GM23338 (cell line): ENCODE measurements at regions not wholly inside any gene's neighbourhood (a gene's known extent, or its start where the extent isn't known, plus 50 kb on each side); places are given as distances from the start of the nearest gene placed in this dataset.

Experiments
- CREB1 ChIP-seq: fragments of 250-450 bp; sonication (Bioruptor Pico); IDR thresholded peaks from 2 replicates; pipeline ENCODE4 v1.5.0; 2020; ENCODE audit warnings: low read depth, mild to moderate bottlenecking, moderate library complexity
- EZH2 ChIP-seq: fragments of 200-600 bp; sonication (generic); IDR thresholded peaks from one replicate; pipeline ENCODE4 v1.8.0; 2017; ENCODE audit warnings: antibody characterized with exemption, mild to moderate bottlenecking, low read depth; ENCODE audit not compliant: unreplicated experiment
- EZH2phosphoT487 ChIP-seq: fragments of 200-600 bp; sonication (generic); IDR thresholded peaks from one replicate; pipeline ENCODE4 v1.8.1; 2018; ENCODE audit warnings: antibody characterized with exemption; ENCODE audit not compliant: unreplicated experiment
- NANOG ChIP-seq: IDR thresholded peaks from 2 replicates; pipeline ENCODE4 v1.6.1; 2016; ENCODE audit warnings: antibody characterized with exemption, borderline replicate concordance
- POLR2AphosphoS5 ChIP-seq: IDR thresholded peaks from 2 replicates; pipeline ENCODE4 v1.6.1; 2016; ENCODE audit warnings: antibody characterized with exemption, low read depth
- REST ChIP-seq: IDR thresholded peaks from one replicate; pipeline ENCODE4 v1.6.1; 2018; ENCODE audit warnings: antibody characterized with exemption; ENCODE audit not compliant: unreplicated experiment
- ZNF114 ChIP-seq: fragments of 250-450 bp; sonication (Bioruptor Pico); IDR thresholded peaks from 2 replicates; pipeline ENCODE4 v1.5.0; 2020; ENCODE audit warnings: mild to moderate bottlenecking, moderate library complexity
- ZNF331 ChIP-seq: fragments of 250-450 bp; sonication (Bioruptor Pico); IDR thresholded peaks from 2 replicates; pipeline ENCODE4 v1.5.0; 2020; ENCODE audit warnings: low read depth, mild to moderate bottlenecking, moderate library complexity
- ZNF462 ChIP-seq: fragments of 250-450 bp; sonication (Bioruptor Pico); IDR thresholded peaks from 2 replicates; pipeline ENCODE4 v1.5.0; 2020; ENCODE audit warnings: mild to moderate bottlenecking, moderate library complexity
- TF ChIP-seq, protein P1 (sequence below), 2 experiments: fragments of 200-600 bp in 1 of 2; sonication (generic) in 1 of 2; conservative IDR thresholded peaks; 2 replicates each; pipeline versions ENCODE4 v1.5.1 to v1.6.1; 2016 to 2017; ENCODE audit warnings: antibody characterized with exemption in 2 of 2, low read depth in 2 of 2, mild to moderate bottlenecking in 2 of 2, moderate library complexity in 1 of 2
- TF ChIP-seq, protein P2 (sequence below): IDR thresholded peaks from 2 replicates; pipeline ENCODE4 v1.6.1; 2016; ENCODE audit warnings: antibody characterized with exemption

GRCh38 chr4:71210823-71211222 lies 128.0 kb upstream of the SLC4A4 start:
- TF ChIP-seq EZH2phosphoT487 (no peak), EZH2 (no peak), POLR2AphosphoS5 (no peak), CREB1 (CRISPR knock-in tag) (no peak), ZNF114 (CRISPR knock-in tag) (no peak), ZNF462 (CRISPR knock-in tag) (no peak), ZNF331 (CRISPR knock-in tag) (no peak), REST (no peak), NANOG (no peak)
- TF ChIP-seq, protein P1, sequence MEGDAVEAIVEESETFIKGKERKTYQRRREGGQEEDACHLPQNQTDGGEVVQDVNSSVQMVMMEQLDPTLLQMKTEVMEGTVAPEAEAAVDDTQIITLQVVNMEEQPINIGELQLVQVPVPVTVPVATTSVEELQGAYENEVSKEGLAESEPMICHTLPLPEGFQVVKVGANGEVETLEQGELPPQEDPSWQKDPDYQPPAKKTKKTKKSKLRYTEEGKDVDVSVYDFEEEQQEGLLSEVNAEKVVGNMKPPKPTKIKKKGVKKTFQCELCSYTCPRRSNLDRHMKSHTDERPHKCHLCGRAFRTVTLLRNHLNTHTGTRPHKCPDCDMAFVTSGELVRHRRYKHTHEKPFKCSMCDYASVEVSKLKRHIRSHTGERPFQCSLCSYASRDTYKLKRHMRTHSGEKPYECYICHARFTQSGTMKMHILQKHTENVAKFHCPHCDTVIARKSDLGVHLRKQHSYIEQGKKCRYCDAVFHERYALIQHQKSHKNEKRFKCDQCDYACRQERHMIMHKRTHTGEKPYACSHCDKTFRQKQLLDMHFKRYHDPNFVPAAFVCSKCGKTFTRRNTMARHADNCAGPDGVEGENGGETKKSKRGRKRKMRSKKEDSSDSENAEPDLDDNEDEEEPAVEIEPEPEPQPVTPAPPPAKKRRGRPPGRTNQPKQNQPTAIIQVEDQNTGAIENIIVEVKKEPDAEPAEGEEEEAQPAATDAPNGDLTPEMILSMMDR (conservative IDR thresholded peaks at IDR 0.05; ENCODE audit: low read depth in 2 of 2) = no peak
- TF ChIP-seq, protein P2, sequence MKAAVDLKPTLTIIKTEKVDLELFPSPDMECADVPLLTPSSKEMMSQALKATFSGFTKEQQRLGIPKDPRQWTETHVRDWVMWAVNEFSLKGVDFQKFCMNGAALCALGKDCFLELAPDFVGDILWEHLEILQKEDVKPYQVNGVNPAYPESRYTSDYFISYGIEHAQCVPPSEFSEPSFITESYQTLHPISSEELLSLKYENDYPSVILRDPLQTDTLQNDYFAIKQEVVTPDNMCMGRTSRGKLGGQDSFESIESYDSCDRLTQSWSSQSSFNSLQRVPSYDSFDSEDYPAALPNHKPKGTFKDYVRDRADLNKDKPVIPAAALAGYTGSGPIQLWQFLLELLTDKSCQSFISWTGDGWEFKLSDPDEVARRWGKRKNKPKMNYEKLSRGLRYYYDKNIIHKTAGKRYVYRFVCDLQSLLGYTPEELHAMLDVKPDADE = no peak
